WTC11 (cell line): ENCODE measurements at regions not wholly inside any gene's neighbourhood (a gene's known extent, or its start where the extent isn't known, plus 50 kb on each side); places are given as distances from the start of the nearest gene placed in this dataset.

ENCODE experiments used
- ATAC-seq: fragments of 200-7000 bp; cut with Tn5 transposase; 2 replicates; pipeline ENCODE4 v1.10.0; 2021; ENCODE audit warnings: mild to moderate bottlenecking, moderate library complexity
- CTCF ChIA-PET: fragments of 300-600 bp; sonication (Branson Sonifier 250); formaldehyde crosslinking; loops from one replicate; lab custom pipeline; 2021; ENCODE audit warnings: antibody characterized with exemption; lab: Charles Lee
- POLR2A ChIA-PET: fragments of 350-600 bp; sonication (Branson Sonifier 250); formaldehyde crosslinking; loops from one replicate; lab custom pipeline; 2021; ENCODE audit warnings: antibody characterized with exemption; lab: Charles Lee
- DNase-seq: peaks from one replicate; pipeline ENCODE4 v3.0.0; 2021; ENCODE audit warnings: low spot score
- H3K27ac Mint-ChIP-seq: 2 replicates; pipeline ENCODE4 v1.8.0; 2021; ENCODE audit warnings: mixed read lengths
- H3K27me3 Mint-ChIP-seq: 2 replicates; pipeline ENCODE4 v1.8.0; 2021; ENCODE audit warnings: low read depth, mild to moderate bottlenecking, moderate library complexity, mixed read lengths
- H3K36me3 Mint-ChIP-seq: 2 replicates; pipeline ENCODE4 v1.8.0; 2021; ENCODE audit warnings: mixed read lengths
- H3K4me1 Mint-ChIP-seq: 2 replicates; pipeline ENCODE4 v1.8.0; 2022; ENCODE audit warnings: mixed read lengths
- H3K4me3 Mint-ChIP-seq: 2 replicates; pipeline ENCODE4 v1.8.0; 2021; ENCODE audit warnings: mild to moderate bottlenecking, moderate library complexity, mixed read lengths
- H3K9me3 Mint-ChIP-seq: 2 replicates; pipeline ENCODE4 v1.8.0; 2021; ENCODE audit warnings: mixed read lengths
- ARID4B ChIP-seq: sonication (generic); formaldehyde crosslinking; IDR thresholded peaks from 2 replicates; pipeline ENCODE4 v1.8.0; 2023; ENCODE audit warnings: missing genetic modification reagents, mild to moderate bottlenecking, borderline replicate concordance
- ATF1 ChIP-seq: sonication (generic); formaldehyde crosslinking; IDR thresholded peaks from 2 replicates; pipeline ENCODE4 v1.8.1; 2023; ENCODE audit warnings: mild to moderate bottlenecking, moderate library complexity, missing genetic modification reagents
- CREB1 ChIP-seq: sonication (generic); formaldehyde crosslinking; IDR thresholded peaks from 2 replicates; pipeline ENCODE4 v1.8.0; 2023; ENCODE audit warnings: mild to moderate bottlenecking, missing genetic modification reagents
- E2F5 ChIP-seq: sonication (generic); formaldehyde crosslinking; IDR thresholded peaks from 2 replicates; pipeline ENCODE4 v1.8.1; 2022; ENCODE audit warnings: mild to moderate bottlenecking, moderate library complexity, missing genetic modification reagents
- FOXK1 ChIP-seq: sonication (generic); formaldehyde crosslinking; IDR thresholded peaks from 2 replicates; pipeline ENCODE4 v1.8.0; 2022; ENCODE audit warnings: mild to moderate bottlenecking, moderate library complexity, missing genetic modification reagents
- GABPB1 ChIP-seq: sonication (generic); formaldehyde crosslinking; IDR thresholded peaks from 2 replicates; pipeline ENCODE4 v1.8.1; 2023; ENCODE audit warnings: mild to moderate bottlenecking, missing genetic modification reagents
- HMGA2 ChIP-seq: fragments of 250-450 bp; sonication (Bioruptor Pico); IDR thresholded peaks from 2 replicates; pipeline ENCODE4 v1.4.0; 2021; ENCODE audit warnings: mild to moderate bottlenecking, moderate library complexity
- NFE2L1 ChIP-seq: sonication (generic); formaldehyde crosslinking; IDR thresholded peaks from 2 replicates; pipeline ENCODE4 v1.8.1; 2023; ENCODE audit warnings: missing genetic modification reagents
- RORB ChIP-seq: fragments of 250-450 bp; sonication (Bioruptor Pico); IDR thresholded peaks from 2 replicates; pipeline ENCODE4 v1.9.0; 2021; ENCODE audit warnings: mild to moderate bottlenecking
- USF2 ChIP-seq: sonication (generic); formaldehyde crosslinking; IDR thresholded peaks from 2 replicates; pipeline ENCODE4 v1.8.1; 2023; ENCODE audit warnings: mild to moderate bottlenecking, missing genetic modification reagents, moderate library complexity
- ZNF263 ChIP-seq: sonication (generic); formaldehyde crosslinking; IDR thresholded peaks from 2 replicates; pipeline ENCODE4 v1.8.1; 2022; ENCODE audit warnings: low read depth, mild to moderate bottlenecking, moderate library complexity, missing genetic modification reagents
- ZNF423 ChIP-seq: fragments of 250-450 bp; sonication (Bioruptor Pico); IDR thresholded peaks from 2 replicates; pipeline ENCODE4 v2.1.2; 2022; ENCODE audit warnings: mild to moderate bottlenecking, moderate library complexity
- ZNF532 ChIP-seq: fragments of 250-450 bp; sonication (Bioruptor Pico); IDR thresholded peaks from 2 replicates; pipeline ENCODE4 v1.9.0; 2021; ENCODE audit warnings: mild to moderate bottlenecking, borderline replicate concordance
- TF ChIP-seq, protein P1 (sequence below): sonication (generic); formaldehyde crosslinking; IDR thresholded peaks from 2 replicates; pipeline ENCODE4 v1.8.1; 2023; ENCODE audit warnings: mild to moderate bottlenecking, missing genetic modification reagents, moderate library complexity
- TF ChIP-seq, protein P2 (sequence below): fragments of 250-450 bp; sonication (Bioruptor Pico); IDR thresholded peaks from 2 replicates; pipeline ENCODE4 v1.9.0; 2021; ENCODE audit warnings: mild to moderate bottlenecking
- TF ChIP-seq, protein P3 (sequence below): sonication (generic); formaldehyde crosslinking; IDR thresholded peaks from 2 replicates; pipeline ENCODE4 v1.8.0; 2022; ENCODE audit warnings: mild to moderate bottlenecking, missing genetic modification reagents
- TF ChIP-seq, protein P4 (sequence below): sonication (generic); formaldehyde crosslinking; conservative IDR thresholded peaks from 2 replicates; pipeline ENCODE4 v1.8.1; 2023; ENCODE audit warnings: mild to moderate bottlenecking, low read depth, missing genetic modification reagents, moderate library complexity

GRCh38 chr10:21174715-21175495 lies 277.8 kb upstream of the NEBL start (continued):
- TF ChIP-seq ZNF532 (CRISPR knock-in tag) (no peak), NFE2L1 (CRISPR knock-in tag) (0 out of 2 replicates have a peak, but pooled peaks have one; percentile 66), HMGA2 (CRISPR knock-in tag) (no peak), CREB1 (CRISPR knock-in tag) (no peak), GABPB1 (CRISPR knock-in tag) (no peak), ATF1 (no peak), USF2 (no peak), RORB (CRISPR knock-in tag) (no peak), ARID4B (CRISPR knock-in tag) (no peak), ZNF263 (CRISPR knock-in tag) (no peak)
- TF ChIP-seq, protein P1, sequence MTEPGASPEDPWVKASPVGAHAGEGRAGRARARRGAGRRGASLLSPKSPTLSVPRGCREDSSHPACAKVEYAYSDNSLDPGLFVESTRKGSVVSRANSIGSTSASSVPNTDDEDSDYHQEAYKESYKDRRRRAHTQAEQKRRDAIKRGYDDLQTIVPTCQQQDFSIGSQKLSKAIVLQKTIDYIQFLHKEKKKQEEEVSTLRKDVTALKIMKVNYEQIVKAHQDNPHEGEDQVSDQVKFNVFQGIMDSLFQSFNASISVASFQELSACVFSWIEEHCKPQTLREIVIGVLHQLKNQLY: no peak

DNA sequence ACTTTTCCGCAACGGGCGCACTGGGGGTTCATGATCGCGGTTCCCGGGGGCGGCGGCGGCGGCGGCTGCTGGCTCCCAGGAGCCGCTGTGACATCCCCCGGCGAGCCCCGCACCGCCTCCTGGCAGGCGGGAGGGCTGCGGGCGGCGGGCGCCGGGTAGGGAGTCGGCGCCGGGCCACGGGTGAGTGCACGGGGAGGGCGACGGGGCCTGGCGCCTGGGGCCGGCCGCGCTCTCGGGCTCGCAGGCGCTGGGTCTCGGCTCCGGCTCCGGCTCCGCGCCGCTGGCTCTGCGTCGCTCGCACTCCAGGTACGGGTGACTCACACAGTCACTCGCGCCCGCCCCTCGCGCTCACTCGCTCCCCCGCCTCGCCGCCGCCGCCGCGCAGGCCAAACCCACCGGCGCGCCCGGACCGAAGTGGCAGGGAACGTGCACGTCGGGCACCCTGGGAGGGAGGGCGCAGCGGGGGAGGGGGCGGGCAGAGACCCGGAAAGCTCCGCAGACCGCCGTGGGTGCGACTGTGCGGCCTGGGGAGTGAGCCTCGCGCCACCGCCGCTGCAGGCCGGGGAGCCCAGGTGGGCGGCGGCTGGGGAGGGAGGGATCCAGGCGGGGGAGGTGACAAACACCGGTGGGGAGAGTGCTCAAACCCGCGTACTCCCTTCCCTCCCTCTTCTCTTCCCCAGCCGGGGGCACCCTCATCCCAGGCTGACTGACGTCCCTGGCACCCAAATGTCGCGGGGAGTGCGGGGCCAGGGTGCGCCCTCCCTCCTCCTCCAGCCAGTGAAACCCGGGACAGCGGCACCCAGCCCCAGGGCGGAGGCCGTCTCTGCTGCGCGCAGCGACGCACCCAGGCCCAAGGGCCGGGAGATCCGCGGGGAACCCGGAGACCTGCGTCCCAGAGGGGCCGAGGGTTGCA lies 276.9 kb upstream of the NEBL start:
- H3K4me1 Mint-ChIP-seq: peaks cover 33% of the 10 kb centered on the region
- POLR2A ChIA-PET: no interaction called here
- TF ChIP-seq NFE2L1 (CRISPR knock-in tag) (no peak), ZNF423 (CRISPR knock-in tag) (peak; percentile 51; the same call in 1 of the 2 replicates), ATF1 (no peak), E2F5 (no peak), FOXK1 (0 out of 2 replicates have a peak, but pooled peaks have one; percentile 32)
- TF ChIP-seq, protein P2, sequence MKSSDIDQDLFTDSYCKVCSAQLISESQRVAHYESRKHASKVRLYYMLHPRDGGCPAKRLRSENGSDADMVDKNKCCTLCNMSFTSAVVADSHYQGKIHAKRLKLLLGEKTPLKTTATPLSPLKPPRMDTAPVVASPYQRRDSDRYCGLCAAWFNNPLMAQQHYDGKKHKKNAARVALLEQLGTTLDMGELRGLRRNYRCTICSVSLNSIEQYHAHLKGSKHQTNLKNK (CRISPR knock-in tag): no peak
- TF ChIP-seq, protein P3, sequence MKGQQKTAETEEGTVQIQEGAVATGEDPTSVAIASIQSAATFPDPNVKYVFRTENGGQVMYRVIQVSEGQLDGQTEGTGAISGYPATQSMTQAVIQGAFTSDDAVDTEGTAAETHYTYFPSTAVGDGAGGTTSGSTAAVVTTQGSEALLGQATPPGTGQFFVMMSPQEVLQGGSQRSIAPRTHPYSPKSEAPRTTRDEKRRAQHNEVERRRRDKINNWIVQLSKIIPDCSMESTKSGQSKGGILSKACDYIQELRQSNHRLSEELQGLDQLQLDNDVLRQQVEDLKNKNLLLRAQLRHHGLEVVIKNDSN (CRISPR knock-in tag): no peak
- TF ChIP-seq, protein P4, sequence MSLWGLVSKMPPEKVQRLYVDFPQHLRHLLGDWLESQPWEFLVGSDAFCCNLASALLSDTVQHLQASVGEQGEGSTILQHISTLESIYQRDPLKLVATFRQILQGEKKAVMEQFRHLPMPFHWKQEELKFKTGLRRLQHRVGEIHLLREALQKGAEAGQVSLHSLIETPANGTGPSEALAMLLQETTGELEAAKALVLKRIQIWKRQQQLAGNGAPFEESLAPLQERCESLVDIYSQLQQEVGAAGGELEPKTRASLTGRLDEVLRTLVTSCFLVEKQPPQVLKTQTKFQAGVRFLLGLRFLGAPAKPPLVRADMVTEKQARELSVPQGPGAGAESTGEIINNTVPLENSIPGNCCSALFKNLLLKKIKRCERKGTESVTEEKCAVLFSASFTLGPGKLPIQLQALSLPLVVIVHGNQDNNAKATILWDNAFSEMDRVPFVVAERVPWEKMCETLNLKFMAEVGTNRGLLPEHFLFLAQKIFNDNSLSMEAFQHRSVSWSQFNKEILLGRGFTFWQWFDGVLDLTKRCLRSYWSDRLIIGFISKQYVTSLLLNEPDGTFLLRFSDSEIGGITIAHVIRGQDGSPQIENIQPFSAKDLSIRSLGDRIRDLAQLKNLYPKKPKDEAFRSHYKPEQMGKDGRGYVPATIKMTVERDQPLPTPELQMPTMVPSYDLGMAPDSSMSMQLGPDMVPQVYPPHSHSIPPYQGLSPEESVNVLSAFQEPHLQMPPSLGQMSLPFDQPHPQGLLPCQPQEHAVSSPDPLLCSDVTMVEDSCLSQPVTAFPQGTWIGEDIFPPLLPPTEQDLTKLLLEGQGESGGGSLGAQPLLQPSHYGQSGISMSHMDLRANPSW (CRISPR knock-in tag): no peak

More for the DNA sequence above, 276.9 kb upstream of the NEBL start:
- H3K9me3 Mint-ChIP-seq: no peaks in the 10 kb centered on the region
- H3K27ac Mint-ChIP-seq: no peak overlapping the region
- DNase-seq (peak; percentile 59), ATAC-seq (peak; percentile 54)
- H3K4me3 Mint-ChIP-seq: peak overlapping the region; percentile 92
- CTCF ChIA-PET: no interaction called here
- H3K36me3 Mint-ChIP-seq: no peaks in the 10 kb centered on the region
- peaks cover 49% of the 10 kb centered on the region for H3K27me3 Mint-ChIP-seq
